ENCODE measurements at regions not wholly inside any gene's neighbourhood (a gene's known extent, or its start where the extent isn't known, plus 50 kb on each side); places are given as distances from the start of the nearest gene placed in this dataset.

GRCh38 chr3:549636-550035, 353.1 kb downstream of the CHL1 start:
- Histone ChIP-seq H3K36me3 (ENCODE audit: control insufficient read depth in 2 of 4, insufficient read depth in 4 of 4, low read length in 3 of 4) (no peaks in the 10 kb centered on the region), H2BK5ac (ENCODE audit: low read depth, low read length) (no peak overlapping the region), H3K23me2 (ENCODE audit: low read depth, low read length) (no peaks in the 10 kb centered on the region), H3K23ac (ENCODE audit: insufficient read length) (no peak overlapping the region), H3K79me1 (ENCODE audit: low read depth, low read length) (no peaks in the 10 kb centered on the region), H2BK15ac (ENCODE audit: low read length) (no peak overlapping the region), H3K79me2 (ENCODE audit: control insufficient read depth in 1 of 2, insufficient read depth in 2 of 2, low read length in 2 of 2) (no peaks in the 10 kb centered on the region), H4K8ac (ENCODE audit: extremely low read depth, insufficient read depth, low read length) (no peak overlapping the region), H3K4me2 (ENCODE audit: insufficient read depth in 1 of 2, low read depth in 2 of 2, low read length in 2 of 2) (no peak overlapping the region), H3K4me1 (replicated peaks in 1 of 4; ENCODE audit: control insufficient read depth in 3 of 4, insufficient read depth in 4 of 4, low read length in 3 of 4) (no peaks in the 10 kb centered on the region), H4K5ac (ENCODE audit: insufficient read length, low read depth, low read length) (no peak overlapping the region), H2BK20ac (ENCODE audit: low read length) (no peak overlapping the region), H3K4me3 (ENCODE audit: extremely low read depth in 1 of 4, insufficient read depth in 2 of 4, low read depth in 3 of 4, low read length in 4 of 4) (no peak overlapping the region), H4K20me1 (replicated peaks in 1 of 2; ENCODE audit: control insufficient read depth in 1 of 2, insufficient read depth in 2 of 2, low read length in 2 of 2) (no peaks in the 10 kb centered on the region), H4K91ac (replicated peaks; ENCODE audit: insufficient read length, low read length) (no peak overlapping the region), H3K9ac (replicated peaks in 1 of 4; ENCODE audit: extremely low read depth in 1 of 4, low read depth in 3 of 4, low read length in 3 of 4) (no peak overlapping the region), H2BK12ac (ENCODE audit: low read depth, low read length) (no peak overlapping the region), H3K56ac (replicated peaks; ENCODE audit: insufficient read length, low read depth, low read length) (no peak overlapping the region), H3K9me3 (ENCODE audit: insufficient read depth in 2 of 2, low read depth in 1 of 2, low read length in 1 of 2) (no peaks in the 10 kb centered on the region), H3K4ac (replicated peaks; ENCODE audit: insufficient read length, low read depth, low read length) (no peak overlapping the region), H3K27me3 (replicated peaks in 1 of 4; ENCODE audit: control insufficient read depth in 3 of 4, extremely low read depth in 1 of 4, insufficient read depth in 3 of 4, low read length in 3 of 4) (no peaks in the 10 kb centered on the region), H3K27ac (ENCODE audit: low read depth, low read length) (no peak overlapping the region), H2BK120ac (replicated peaks; ENCODE audit: low read depth, low read length) (no peak overlapping the region), H3K18ac (ENCODE audit: extremely low read depth, low read length) (no peak overlapping the region), H2AK5ac (ENCODE audit: low read depth, low read length) (no peak overlapping the region), H3K14ac (ENCODE audit: insufficient read length) (no peak overlapping the region), H2AFZ (ENCODE audit: low read length) (no peak overlapping the region)
- ChIA-PET POLR2A (ENCODE audit: partially characterized antibody) (no interaction called here), CTCF (ENCODE audit: partially characterized antibody) (no interaction called here)
- WGBS, 2 experiments (ENCODE audit: extremely low coverage in 1 of 2, insufficient coverage in 1 of 2, insufficient read length in 1 of 2, insufficient replicate concordance in 2 of 2, low coverage in 1 of 2, low lambda C conversion rate in 2 of 2, missing lambda C conversion rate in 1 of 2) = 88% methylated on average over 2 of the region's 2 CpGs; no CpG with 5 or more reads in 1 of the 2 experiments
- FAIRE-seq (no peak), DNase-seq (ENCODE audit: low read depth in 1 of 2, low spot score in 2 of 2) (no peak)
- TF ChIP-seq KDM5A (IDR thresholded peaks at IDR 0.05; ENCODE audit: low read length) = no peak
- no peak for TF ChIP-seq ATF2 (IDR thresholded peaks at IDR 0.05; ENCODE audit: low read length)
- TF ChIP-seq EZH2 (IDR thresholded peaks at IDR 0.05; ENCODE audit: low read depth, low read length, severe bottlenecking) = no peak
- TF ChIP-seq ZNF274 (IDR thresholded peaks at IDR 0.05; ENCODE audit: borderline replicate concordance, extremely low read depth, low read length) = no peak
- TF ChIP-seq RNF2 (IDR thresholded peaks at IDR 0.05; ENCODE audit: borderline replicate concordance, low read depth, low read length, missing control alignments, poor library complexity, severe bottlenecking) = no peak
- TF ChIP-seq KDM4A (IDR thresholded peaks at IDR 0.05; ENCODE audit: low read depth, low read length, severe bottlenecking) = no peak
- TF ChIP-seq RBBP5 (IDR thresholded peaks at IDR 0.05; ENCODE audit: borderline replicate concordance, low read depth, low read length) = no peak
- no peak for TF ChIP-seq FOSL1 (IDR thresholded peaks at IDR 0.05; ENCODE audit: insufficient read depth, low read depth, low read length)
- no peak for TF ChIP-seq RFX5 (IDR thresholded peaks at IDR 0.05; ENCODE audit: borderline replicate concordance, low read depth, low read length)
- no peak for TF ChIP-seq SIX5 (IDR thresholded peaks at IDR 0.05; ENCODE audit: low read depth, low read length)
- TF ChIP-seq RAD21 (IDR thresholded peaks at IDR 0.05 in 1 of 2, conservative IDR thresholded peaks at IDR 0.05 in 1 of 2; ENCODE audit: low read depth in 2 of 2, low read length in 2 of 2) = no peak
- TF ChIP-seq NRF1 (IDR thresholded peaks at IDR 0.05; ENCODE audit: low read depth, low read length) = no peak

All from H1 (cell line).